HG02938 (cell line): ENCODE measurements at regions not wholly inside any gene's neighbourhood (a gene's known extent, or its start where the extent isn't known, plus 50 kb on each side); places are given as distances from the start of the nearest gene placed in this dataset.
A peak's percentile ranks its signal among the peaks of the same experiment; 100 is the strongest.

Source experiments
- ATAC-seq: cut with Tn5 transposase; IDR thresholded peaks from one replicate; pipeline ENCODE4 v1.9.1; 2021; ENCODE audit warnings: mild to moderate bottlenecking, moderate library complexity; ENCODE audit not compliant: unreplicated experiment

GRCh38 chr6:12221856-12222255 is 68.3 kb upstream of the EDN1 start:
- no peak for ATAC-seq

DNA sequence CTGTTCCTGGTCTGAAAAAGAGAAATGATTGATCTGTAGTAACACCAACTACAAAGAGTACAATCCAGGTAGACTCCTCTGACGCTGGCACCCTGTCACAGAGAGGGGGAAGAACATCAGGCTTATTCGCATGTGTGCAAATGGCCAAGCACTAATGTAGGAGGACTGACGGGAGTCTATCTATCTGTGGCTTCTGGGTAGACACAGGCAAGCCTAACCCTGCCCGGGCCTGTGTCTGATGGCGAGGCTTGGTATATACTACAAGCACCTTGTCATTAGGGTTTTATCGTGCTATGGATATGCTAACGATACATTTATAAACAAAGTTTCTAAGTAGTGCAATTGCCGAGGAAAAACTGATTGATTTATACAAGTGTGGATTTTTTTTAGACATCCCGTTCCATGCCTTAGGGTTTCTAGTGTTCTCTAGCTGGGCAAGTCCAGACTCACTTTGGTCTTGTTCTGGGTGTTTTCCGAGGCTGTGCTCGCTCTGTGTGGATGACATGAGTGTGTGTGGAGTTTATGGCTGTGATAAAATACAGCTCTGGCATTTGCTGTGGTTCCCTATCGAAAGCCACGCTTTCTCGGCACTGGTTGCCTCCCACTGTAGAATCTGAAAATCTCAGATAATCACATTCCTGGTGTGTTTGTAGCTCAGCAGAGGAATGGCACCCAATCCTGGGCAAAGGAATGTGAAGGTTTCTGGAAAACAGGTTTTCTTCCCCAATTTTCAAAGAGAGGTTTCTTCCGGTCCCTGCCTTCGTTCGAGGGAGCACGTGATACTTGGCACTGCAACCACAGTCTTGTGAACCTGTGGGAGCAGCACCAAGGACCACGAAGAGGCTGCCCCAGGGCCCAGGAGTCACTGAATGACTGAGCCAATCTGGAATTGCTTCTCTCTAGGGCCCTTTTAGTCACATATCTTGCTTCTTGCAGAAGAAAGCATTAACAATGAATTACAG is 67.5 kb upstream of the EDN1 start:
- no peak for ATAC-seq

GRCh38 chr6:12223383-12223782 is 66.8 kb upstream of the EDN1 start:
- ATAC-seq: no peak

DNA sequence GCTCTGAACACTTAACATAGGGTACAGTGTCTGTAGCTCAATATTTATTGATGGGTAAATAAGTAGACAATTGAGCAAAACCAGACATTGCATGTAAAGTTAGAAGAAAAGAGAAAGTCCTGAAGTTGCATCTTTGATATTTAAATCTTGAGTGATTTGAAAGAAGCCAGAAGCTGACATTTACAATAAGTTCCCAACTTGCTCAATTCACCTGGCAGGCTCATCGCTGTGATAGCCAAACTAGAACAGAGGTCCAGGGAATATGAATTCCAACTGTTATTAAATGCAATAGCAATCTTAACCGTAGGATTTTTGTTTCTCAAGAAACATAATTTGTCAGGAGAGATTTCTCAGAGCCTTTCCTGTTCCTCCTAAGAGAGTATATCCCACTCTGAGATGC is 65.9 kb upstream of the EDN1 start:
- no peak for ATAC-seq

DNA sequence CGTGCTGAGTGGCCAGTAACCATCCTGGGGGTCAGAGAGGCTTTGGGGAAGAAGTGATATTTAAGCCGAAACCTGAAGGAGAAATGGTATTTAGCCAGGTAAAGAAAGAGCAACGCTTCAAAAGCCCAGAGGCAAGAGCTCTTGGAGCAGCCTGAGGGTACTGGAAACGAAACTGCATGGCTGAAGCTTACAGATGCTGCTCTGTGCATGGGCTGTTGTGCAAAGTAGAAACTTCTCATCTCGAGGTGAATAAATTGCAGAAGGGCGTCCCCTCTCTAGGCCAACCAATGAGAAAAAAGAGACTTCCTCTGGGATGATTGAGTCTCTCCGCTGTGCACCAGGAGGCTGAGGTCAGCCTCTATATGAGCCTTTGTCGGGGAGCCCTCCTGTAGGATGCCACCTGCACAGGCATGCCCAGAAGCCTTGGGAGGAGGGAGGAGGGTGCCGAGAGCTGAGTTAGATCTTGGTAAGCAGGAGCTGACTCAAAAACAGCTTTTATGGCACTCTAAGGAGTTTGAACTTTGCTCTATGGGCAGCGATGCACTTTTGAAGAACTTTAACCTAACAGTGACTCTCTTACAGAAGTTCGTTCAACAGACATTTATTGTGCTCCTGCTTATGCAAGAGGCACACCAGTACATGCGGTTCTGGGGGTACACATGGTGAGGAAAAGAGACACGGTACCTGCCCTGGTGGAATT is 61.6 kb upstream of the EDN1 start:
- no peak for ATAC-seq

- no peak for ATAC-seq
These were observed 60.8 kb upstream of the EDN1 start for GRCh38 chr6:12229332-12229731.

GRCh38 chr6:12230523-12230922 is 59.6 kb upstream of the EDN1 start:
- ATAC-seq: no peak

- peak; percentile 65 for ATAC-seq
These were observed 57.8 kb upstream of the EDN1 start for GRCh38 chr6:12232339-12232738.

- no peak for ATAC-seq
These were observed 57.3 kb upstream of the EDN1 start for GRCh38 chr6:12232821-12233220.

DNA sequence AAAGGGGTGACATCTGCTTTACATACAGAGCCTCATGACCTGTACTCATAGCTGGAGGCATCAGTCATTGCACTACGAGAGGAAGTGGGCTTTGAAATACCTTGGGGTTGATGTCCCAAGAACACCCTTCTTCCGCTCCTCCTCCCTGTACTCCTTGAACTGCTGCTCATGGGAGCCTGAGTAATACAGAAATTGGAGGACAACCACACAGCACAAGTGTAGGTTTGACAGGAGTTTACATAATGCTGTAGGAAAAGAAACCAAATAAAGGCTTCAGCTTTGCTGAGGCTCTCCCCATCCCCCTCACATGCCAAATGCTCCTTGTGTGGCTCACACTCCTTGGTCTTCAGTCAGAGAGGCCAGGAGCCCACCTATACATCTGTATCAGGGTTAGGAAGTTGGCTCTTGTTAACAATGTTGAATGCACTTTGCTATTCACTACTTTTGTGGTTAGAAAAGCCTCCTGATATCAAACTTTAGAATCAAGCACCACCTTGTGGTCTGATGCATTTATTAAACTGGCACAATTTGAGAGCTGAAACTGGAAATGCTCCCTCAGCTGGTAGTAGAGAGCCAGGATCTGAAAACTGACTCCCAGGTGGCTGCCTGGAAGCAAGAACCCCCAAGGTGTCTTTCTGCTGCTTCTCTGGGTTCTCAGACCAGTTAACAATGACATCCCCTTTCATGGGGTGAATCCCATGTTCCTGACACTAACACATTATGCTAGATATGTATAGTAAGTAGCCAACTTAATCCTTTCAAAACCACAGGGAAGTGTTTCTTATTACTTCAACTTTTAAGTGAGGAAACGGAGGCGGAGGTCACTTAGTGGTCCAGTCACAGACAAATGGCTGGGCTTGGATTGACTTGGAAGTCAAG is 56.2 kb upstream of the EDN1 start:
- ATAC-seq: no peak

GRCh38 chr6:12235341-12235740 is 54.8 kb upstream of the EDN1 start:
- no peak for ATAC-seq

DNA sequence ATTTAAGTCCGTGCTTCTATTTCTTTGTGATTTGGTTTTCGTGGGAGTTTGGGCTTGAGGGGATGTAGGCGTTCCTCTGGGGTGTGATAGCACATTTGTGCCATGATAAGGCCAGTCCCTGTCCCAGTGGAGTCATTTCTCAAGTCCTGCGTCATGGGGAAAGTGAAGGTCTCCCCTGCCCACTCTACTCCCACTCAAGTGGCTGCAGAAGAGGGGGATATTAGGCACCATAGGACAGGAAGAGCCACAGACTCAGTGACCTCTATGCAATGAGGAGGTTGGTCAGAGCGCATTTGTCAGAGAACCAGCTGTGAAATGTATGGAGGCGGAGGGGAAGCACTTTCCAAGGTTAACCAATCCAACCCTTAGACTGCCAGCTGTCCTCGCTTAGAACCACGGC is 51.9 kb upstream of the EDN1 start:
- ATAC-seq: no peak
